ENCODE measurements at regions not wholly inside any gene's neighbourhood (a gene's known extent, or its start where the extent isn't known, plus 50 kb on each side); places are given as distances from the start of the nearest gene placed in this dataset.
A peak's percentile ranks its signal among the peaks of the same experiment; 100 is the strongest.

GRCh38 chr3:135503065-135503759 is 462.3 kb upstream of the PPP2R3A start:
- Histone ChIP-seq H2AFZ (ENCODE audit: low read depth, low read length) (no peak overlapping the region), H3K79me2 (ENCODE audit: control insufficient read depth, insufficient read depth, low read length) (no peaks in the 10 kb centered on the region), H3K4me3 (no peak overlapping the region), H3K4me2 (ENCODE audit: insufficient read depth, low read length) (peak overlapping the region; percentile 18; the same call in 1 of the 2 replicates), H3K36me3 (ENCODE audit: control insufficient read depth, insufficient read depth, low read length) (no peaks in the 10 kb centered on the region), H3K27ac (ENCODE audit: extremely low read depth, low read depth, low read length) (no peak overlapping the region), H4K20me1 (replicated peaks; ENCODE audit: control insufficient read depth, insufficient read depth, low read length) (no peaks in the 10 kb centered on the region), H3K9me3 (replicated peaks; ENCODE audit: control insufficient read depth, insufficient read depth, low read depth, low read length) (no peaks in the 10 kb centered on the region), H3K9me1 (ENCODE audit: control insufficient read depth, insufficient read depth, low read length) (no peaks in the 10 kb centered on the region), H3K9ac (ENCODE audit: insufficient read depth in 1 of 2, low read depth in 2 of 2, low read length in 2 of 2) (no peak overlapping the region), H3K27me3 (ENCODE audit: control insufficient read depth in 2 of 2, insufficient read depth in 2 of 2, low read length in 2 of 2) (peaks cover 0 to 3% of the 10 kb centered on the region in 2 experiments; a peak in 1 of 5 replicates), H3K4me1 (replicated peaks in 1 of 2; ENCODE audit: control insufficient read depth in 2 of 2, insufficient read depth in 2 of 2, low read length in 2 of 2) (no peaks in the 10 kb centered on the region)
- in situ Hi-C loops (cut with MboI), result no loop called here
- WGBS (ENCODE audit: insufficient coverage, low coverage, missing lambda C conversion rate), result 9% methylated on average over 10 of the region's 11 CpGs
- no TSS peak for BruUV-seq (replicated peaks)
- intact Hi-C loops (cut with micrococcal nuclease), result loop anchor here (5.0 kb wide), 1 partner anchor 706 kb away; the partner anchor contains the start of gene EPHB1
- DNase-seq (ENCODE audit: extremely low read depth in 1 of 4, low spot score in 3 of 4) (no peak), ATAC-seq (no peak), FAIRE-seq (no peak)
- ChIA-PET CTCF (ENCODE audit: low intra/inter-chr PET ratio) (no interaction called here), POLR2A (interaction anchor here (1.4 kb wide), 1 partner anchor 13 kb away, joined by 3 read pairs; no protein-coding TSS in a partner anchor)
- no peak for TF ChIP-seq MED1 (CRISPR knock-in tag; IDR thresholded peaks at IDR 0.05; ENCODE audit: borderline replicate concordance)
- TF ChIP-seq HOXB6 (CRISPR knock-in tag; IDR thresholded peaks at IDR 0.05; ENCODE audit: borderline replicate concordance), result no peak
- TF ChIP-seq, protein P1, sequence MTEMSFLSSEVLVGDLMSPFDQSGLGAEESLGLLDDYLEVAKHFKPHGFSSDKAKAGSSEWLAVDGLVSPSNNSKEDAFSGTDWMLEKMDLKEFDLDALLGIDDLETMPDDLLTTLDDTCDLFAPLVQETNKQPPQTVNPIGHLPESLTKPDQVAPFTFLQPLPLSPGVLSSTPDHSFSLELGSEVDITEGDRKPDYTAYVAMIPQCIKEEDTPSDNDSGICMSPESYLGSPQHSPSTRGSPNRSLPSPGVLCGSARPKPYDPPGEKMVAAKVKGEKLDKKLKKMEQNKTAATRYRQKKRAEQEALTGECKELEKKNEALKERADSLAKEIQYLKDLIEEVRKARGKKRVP (CRISPR knock-in tag; IDR thresholded peaks at IDR 0.05), result no peak
- no peak for TF ChIP-seq RCOR1 (IDR thresholded peaks at IDR 0.05; ENCODE audit: borderline replicate concordance in 1 of 2, low read depth in 2 of 2, low read length in 2 of 2)
- no peak for TF ChIP-seq TGIF2 (CRISPR knock-in tag; IDR thresholded peaks at IDR 0.05)
- TF ChIP-seq, protein P2, sequence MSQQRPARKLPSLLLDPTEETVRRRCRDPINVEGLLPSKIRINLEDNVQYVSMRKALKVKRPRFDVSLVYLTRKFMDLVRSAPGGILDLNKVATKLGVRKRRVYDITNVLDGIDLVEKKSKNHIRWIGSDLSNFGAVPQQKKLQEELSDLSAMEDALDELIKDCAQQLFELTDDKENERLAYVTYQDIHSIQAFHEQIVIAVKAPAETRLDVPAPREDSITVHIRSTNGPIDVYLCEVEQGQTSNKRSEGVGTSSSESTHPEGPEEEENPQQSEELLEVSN (IDR thresholded peaks at IDR 0.05; ENCODE audit: borderline replicate concordance in 1 of 2, extremely low read depth in 1 of 2, insufficient read depth in 1 of 2, insufficient read length in 1 of 2, low read depth in 1 of 2, low read length in 1 of 2, poor library complexity in 1 of 2, severe bottlenecking in 1 of 2), result no peak
- TF ChIP-seq JUND (IDR thresholded peaks at IDR 0.05; ENCODE audit: borderline replicate concordance, low read depth, low read length), result no peak
- no peak for TF ChIP-seq JUND (tag; IDR thresholded peaks at IDR 0.05; ENCODE audit: borderline replicate concordance, low read depth, low read length)
- TF ChIP-seq, protein P3, sequence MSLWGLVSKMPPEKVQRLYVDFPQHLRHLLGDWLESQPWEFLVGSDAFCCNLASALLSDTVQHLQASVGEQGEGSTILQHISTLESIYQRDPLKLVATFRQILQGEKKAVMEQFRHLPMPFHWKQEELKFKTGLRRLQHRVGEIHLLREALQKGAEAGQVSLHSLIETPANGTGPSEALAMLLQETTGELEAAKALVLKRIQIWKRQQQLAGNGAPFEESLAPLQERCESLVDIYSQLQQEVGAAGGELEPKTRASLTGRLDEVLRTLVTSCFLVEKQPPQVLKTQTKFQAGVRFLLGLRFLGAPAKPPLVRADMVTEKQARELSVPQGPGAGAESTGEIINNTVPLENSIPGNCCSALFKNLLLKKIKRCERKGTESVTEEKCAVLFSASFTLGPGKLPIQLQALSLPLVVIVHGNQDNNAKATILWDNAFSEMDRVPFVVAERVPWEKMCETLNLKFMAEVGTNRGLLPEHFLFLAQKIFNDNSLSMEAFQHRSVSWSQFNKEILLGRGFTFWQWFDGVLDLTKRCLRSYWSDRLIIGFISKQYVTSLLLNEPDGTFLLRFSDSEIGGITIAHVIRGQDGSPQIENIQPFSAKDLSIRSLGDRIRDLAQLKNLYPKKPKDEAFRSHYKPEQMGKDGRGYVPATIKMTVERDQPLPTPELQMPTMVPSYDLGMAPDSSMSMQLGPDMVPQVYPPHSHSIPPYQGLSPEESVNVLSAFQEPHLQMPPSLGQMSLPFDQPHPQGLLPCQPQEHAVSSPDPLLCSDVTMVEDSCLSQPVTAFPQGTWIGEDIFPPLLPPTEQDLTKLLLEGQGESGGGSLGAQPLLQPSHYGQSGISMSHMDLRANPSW (CRISPR knock-in tag; IDR thresholded peaks at IDR 0.05), result no peak
- no peak for TF ChIP-seq XRCC4 (IDR thresholded peaks at IDR 0.05; ENCODE audit: extremely low read depth, insufficient read depth, insufficient read length)
- no peak for TF ChIP-seq ZNF551 (CRISPR knock-in tag; IDR thresholded peaks at IDR 0.05)
- TF ChIP-seq ETV5 (CRISPR knock-in tag; IDR thresholded peaks at IDR 0.05; ENCODE audit: low read depth), result no peak
- TF ChIP-seq NR1H2 (CRISPR knock-in tag; IDR thresholded peaks at IDR 0.05), result no peak
- TF ChIP-seq RFX7 (CRISPR knock-in tag; IDR thresholded peaks at IDR 0.05), result no peak
- no peak for TF ChIP-seq ZNF217 (CRISPR knock-in tag; IDR thresholded peaks at IDR 0.05)
- TF ChIP-seq MAFG (tag; conservative IDR thresholded peaks at IDR 0.05), result no peak
- TF ChIP-seq FOXM1 (IDR thresholded peaks at IDR 0.05; ENCODE audit: low read depth), result no peak
- TF ChIP-seq FOXM1 (CRISPR knock-in tag; IDR thresholded peaks at IDR 0.05; ENCODE audit: low read depth), result no peak
- no peak for TF ChIP-seq MTF1 (CRISPR knock-in tag; IDR thresholded peaks at IDR 0.05; ENCODE audit: borderline replicate concordance)

All from K562 (cell line).